Neural progenitor cell (in vitro differentiated cells): ENCODE measurements at regions not wholly inside any gene's neighbourhood (a gene's known extent, or its start where the extent isn't known, plus 50 kb on each side); places are given as distances from the start of the nearest gene placed in this dataset. TPM values are rescaled to one million over a fixed set of nuclear protein-coding genes. Genes with fewer than 3 reads are reported as not detected.

ENCODE experiments used
- DNase-seq: peaks from one replicate; pipeline ENCODE4 v3.0.0-alpha.2; 2016; ENCODE audit warnings: low spot score
- H2AFZ ChIP-seq: fragments of 200-600 bp; sonication (generic); replicated peaks from 2 replicates; pipeline ENCODE4 v1.6.1; 2016; ENCODE audit warnings: antibody characterized with exemption
- H3F3A ChIP-seq: fragments of 200-600 bp; sonication (generic); 2 replicates; pipeline ENCODE4 v1.6.1; 2016; ENCODE audit warnings: antibody characterized with exemption, low read depth
- H3K27ac ChIP-seq: fragments of 200-600 bp; sonication (generic); 2 replicates; pipeline ENCODE4 v1.5.1; 2016; ENCODE audit warnings: mild to moderate bottlenecking
- H3K27me3 ChIP-seq: fragments of 200-600 bp; sonication (generic); 2 replicates; pipeline ENCODE4 v1.6.1; 2016; ENCODE audit warnings: mild to moderate bottlenecking, moderate library complexity
- H3K36me3 ChIP-seq: fragments of 200-600 bp; sonication (generic); 2 replicates; pipeline ENCODE4 v1.5.1; 2016
- H3K4me1 ChIP-seq: fragments of 200-600 bp; sonication (generic); 2 replicates; pipeline ENCODE4 v1.6.1; 2016; ENCODE audit warnings: mixed run types
- H3K4me2 ChIP-seq: fragments of 200-600 bp; sonication (generic); 2 replicates; pipeline ENCODE4 v1.6.1; 2016
- H3K4me3 ChIP-seq: fragments of 200-600 bp; sonication (generic); 2 replicates; pipeline ENCODE4 v1.5.1; 2016
- H3K79me2 ChIP-seq: fragments of 200-600 bp; sonication (generic); 2 replicates; pipeline ENCODE4 v1.6.1; 2016; ENCODE audit warnings: low read depth
- H3K9ac ChIP-seq: fragments of 200-600 bp; sonication (generic); 2 replicates; pipeline ENCODE4 v1.6.1; 2016
- H3K9me3 ChIP-seq: fragments of 200-600 bp; sonication (generic); 2 replicates; pipeline ENCODE4 v1.5.1; 2016; ENCODE audit warnings: low read depth
- H4K20me1 ChIP-seq: fragments of 200-600 bp; sonication (generic); 2 replicates; pipeline ENCODE4 v1.6.1; 2016; ENCODE audit warnings: low read depth
- H3K27ac Mint-ChIP-seq: 3 replicates; pipeline ENCODE4 v1.8.0; 2021; ENCODE audit warnings: mixed read lengths
- H3K27me3 Mint-ChIP-seq: 2 replicates; pipeline ENCODE4 v1.8.0; 2022; ENCODE audit warnings: low read depth, mild to moderate bottlenecking, inconsistent platforms, moderate library complexity, mixed read lengths; ENCODE audit not compliant: insufficient read depth
- H3K36me3 Mint-ChIP-seq: 3 replicates; pipeline ENCODE4 v1.8.0; 2021; ENCODE audit warnings: mixed read lengths
- H3K4me1 Mint-ChIP-seq: 3 replicates; pipeline ENCODE4 v1.8.0; 2021; ENCODE audit warnings: mixed read lengths
- H3K4me3 Mint-ChIP-seq: 3 replicates; pipeline ENCODE4 v1.8.0; 2021; ENCODE audit warnings: mild to moderate bottlenecking, moderate library complexity, mixed read lengths
- H3K9me3 Mint-ChIP-seq: 3 replicates; pipeline ENCODE4 v1.8.0; 2020; ENCODE audit warnings: mixed read lengths
- CTCF ChIP-seq: fragments of 200-600 bp; sonication (generic); IDR thresholded peaks from 2 replicates; pipeline ENCODE4 v1.5.1; 2017; ENCODE audit warnings: antibody characterized with exemption, mild to moderate bottlenecking
- EZH2 ChIP-seq: fragments of 200-600 bp; sonication (generic); IDR thresholded peaks from 2 replicates; pipeline ENCODE4 v1.6.1; 2017; ENCODE audit warnings: antibody characterized with exemption, mild to moderate bottlenecking, moderate library complexity
- EZH2phosphoT487 ChIP-seq: fragments of 200-600 bp; sonication (generic); IDR thresholded peaks from 2 replicates; pipeline ENCODE4 v1.6.1; 2017; ENCODE audit warnings: antibody characterized with exemption
- small RNA-seq: library from RNA; depleted of rRNA; stranded (forward); fragments of <200 nt; gene quantifications from one replicate; pipeline ENCODE3, GENCODE V24; 2015

GRCh38 chrX:147859666-147860065, 52.1 kb upstream of the FMR1 start:
- no peak for DNase-seq
- Histone ChIP-seq H2AFZ (no peak overlapping the region), H3K79me2 (no peaks in the 10 kb centered on the region), H3K4me3 (no peak overlapping the region), H4K20me1 (no peaks in the 10 kb centered on the region), H3K36me3 (no peaks in the 10 kb centered on the region), H3K4me2 (no peak overlapping the region), H3K9ac (no peak overlapping the region), H3F3A (no peaks in the 10 kb centered on the region), H3K4me1 (no peaks in the 10 kb centered on the region), H3K27me3 (no peaks in the 10 kb centered on the region), H3K9me3 (peaks cover 5% of the 10 kb centered on the region), H3K27ac (no peak overlapping the region)
- TF ChIP-seq EZH2phosphoT487, result no peak
- TF ChIP-seq CTCF, result no peak
- TF ChIP-seq EZH2, result no peak
- no peak overlapping the region for H3K27ac Mint-ChIP-seq
- no peaks in the 10 kb centered on the region for H3K27me3 Mint-ChIP-seq
- peaks cover 10% of the 10 kb centered on the region for H3K9me3 Mint-ChIP-seq
- H3K36me3 Mint-ChIP-seq, result no peaks in the 10 kb centered on the region
- no peak overlapping the region for H3K4me3 Mint-ChIP-seq
- no peaks in the 10 kb centered on the region for H3K4me1 Mint-ChIP-seq

Small RNAs in the stretch of these regions (small RNA-seq; reads per million reads assigned to genes)
- gene AC016925.1 (not detected), gene AC016925.2 (not detected), gene AL009048.1 (not detected), gene AL096861.1 (not detected), gene RNU6-382P (not detected)
